OCI-LY1 (cell line): ENCODE measurements at regions not wholly inside any gene's neighbourhood (a gene's known extent, or its start where the extent isn't known, plus 50 kb on each side); places are given as distances from the start of the nearest gene placed in this dataset.

Experiments used
- H2AFZ ChIP-seq: fragments of 200-600 bp; sonication (generic), shearing (Covaris generic); 2 replicates; pipeline ENCODE4 v1.6.0; 2014; ENCODE audit warnings: antibody characterized with exemption, mild to moderate bottlenecking, low read length
- H3F3A ChIP-seq: fragments of 200-600 bp; sonication (generic), shearing (Covaris generic); 2 replicates; pipeline ENCODE4 v1.6.0; 2014; ENCODE audit warnings: mild to moderate bottlenecking, antibody characterized with exemption, low read length, moderate library complexity; ENCODE audit not compliant: insufficient read depth
- H3K27ac ChIP-seq: fragments of 200-600 bp; sonication (generic); 2 replicates; pipeline ENCODE4 v1.5.1; 2014; ENCODE audit warnings: low read length, mixed run types, mild to moderate bottlenecking, low read depth; ENCODE audit not compliant: poor library complexity, severe bottlenecking
- H3K27me3 ChIP-seq: fragments of 200-600 bp; sonication (generic); 2 replicates; pipeline ENCODE4 v1.6.0; 2014; ENCODE audit warnings: antibody characterized with exemption, mild to moderate bottlenecking, low read length, moderate library complexity; ENCODE audit not compliant: insufficient read depth
- H3K36me3 ChIP-seq: fragments of 200-600 bp; sonication (generic); 2 replicates; pipeline ENCODE4 v1.6.1; 2014; ENCODE audit warnings: mild to moderate bottlenecking, antibody characterized with exemption, low read length, moderate library complexity, mixed read lengths; ENCODE audit not compliant: insufficient read depth
- H3K4me1 ChIP-seq: fragments of 200-600 bp; sonication (generic); 2 replicates; pipeline ENCODE4 v1.5.1; 2014; ENCODE audit warnings: mild to moderate bottlenecking, low read length, moderate library complexity; ENCODE audit not compliant: insufficient read depth, severe bottlenecking
- H3K4me2 ChIP-seq: fragments of 200-600 bp; sonication (generic), shearing (Covaris generic); 2 replicates; pipeline ENCODE4 v1.6.1; 2014; ENCODE audit warnings: low read length
- H3K4me3 ChIP-seq: fragments of 200-600 bp; sonication (generic); 2 replicates; pipeline ENCODE4 v1.5.1; 2014; ENCODE audit warnings: low read length, low read depth, mild to moderate bottlenecking, mixed read lengths; ENCODE audit not compliant: poor library complexity, severe bottlenecking
- H3K79me2 ChIP-seq: fragments of 200-600 bp; shearing (Covaris generic); 2 replicates; pipeline ENCODE4 v1.6.1; 2016; ENCODE audit warnings: mixed run types, low read length, mixed read lengths; ENCODE audit not compliant: insufficient read depth
- H3K9ac ChIP-seq: fragments of 200-600 bp; sonication (generic), shearing (Covaris generic); 2 replicates; pipeline ENCODE4 v1.6.1; 2014; ENCODE audit warnings: mild to moderate bottlenecking, low read length, mixed read lengths
- H3K9me2 ChIP-seq: fragments of 200-600 bp; sonication (generic), shearing (Covaris generic); 2 replicates; pipeline ENCODE4 v1.6.1; 2014; ENCODE audit warnings: low read depth, mild to moderate bottlenecking, low read length, mixed read lengths
- H3K9me3 ChIP-seq: fragments of 200-600 bp; shearing (Covaris generic); 2 replicates; pipeline ENCODE4 v1.6.1; 2014; ENCODE audit warnings: low read length, mixed read lengths
- H4K20me1 ChIP-seq: fragments of 200-600 bp; sonication (generic), shearing (Covaris generic); 2 replicates; pipeline ENCODE4 v1.6.0; 2016; ENCODE audit warnings: mild to moderate bottlenecking, low read length; ENCODE audit not compliant: insufficient read depth
- CTCF ChIP-seq: fragments of 200-600 bp; sonication (generic), shearing (Covaris generic); IDR thresholded peaks from 2 replicates; pipeline ENCODE4 v1.5.1; 2017; ENCODE audit warnings: mild to moderate bottlenecking, antibody characterized with exemption, low read length, moderate library complexity, mixed read lengths
- EZH2 ChIP-seq: fragments of 200-600 bp; sonication (generic), shearing (Covaris generic); IDR thresholded peaks from 2 replicates; pipeline ENCODE4 v1.8.0; 2017; ENCODE audit warnings: borderline replicate concordance, mixed run types, mild to moderate bottlenecking, antibody characterized with exemption, low read length, moderate library complexity, mixed read lengths

GRCh38 chr14:62216121-62216520, 453.9 kb downstream of the SNAPC1 start:
- no peak overlapping the region for H3K27ac ChIP-seq
- no peaks in the 10 kb centered on the region for H3K27me3 ChIP-seq
- H4K20me1 ChIP-seq = no peaks in the 10 kb centered on the region
- no peak overlapping the region for H2AFZ ChIP-seq
- H3F3A ChIP-seq = no peaks in the 10 kb centered on the region
- H3K4me3 ChIP-seq = no peak overlapping the region
- H3K36me3 ChIP-seq = no peaks in the 10 kb centered on the region
- H3K4me2 ChIP-seq = no peak overlapping the region
- no peaks in the 10 kb centered on the region for H3K9me2 ChIP-seq
- H3K9me3 ChIP-seq = no peaks in the 10 kb centered on the region
- H3K9ac ChIP-seq = no peak overlapping the region
- H3K79me2 ChIP-seq = no peaks in the 10 kb centered on the region
- TF ChIP-seq CTCF = no peak
- TF ChIP-seq EZH2 = no peak
- no peaks in the 10 kb centered on the region for H3K4me1 ChIP-seq

GRCh38 chr14:62234849-62235248, 472.6 kb downstream of the SNAPC1 start:
- Histone ChIP-seq H3K4me1 (no peaks in the 10 kb centered on the region), H3K27me3 (no peaks in the 10 kb centered on the region), H3K27ac (no peak overlapping the region), H4K20me1 (no peaks in the 10 kb centered on the region), H3K9me2 (no peaks in the 10 kb centered on the region), H3K36me3 (no peaks in the 10 kb centered on the region), H3K9ac (no peak overlapping the region), H3K4me2 (no peak overlapping the region), H3F3A (no peaks in the 10 kb centered on the region), H3K9me3 (no peaks in the 10 kb centered on the region), H3K79me2 (no peaks in the 10 kb centered on the region), H3K4me3 (no peak overlapping the region), H2AFZ (no peak overlapping the region)
- TF ChIP-seq EZH2 = no peak
- no peak for TF ChIP-seq CTCF

- TF ChIP-seq EZH2 (no peak), CTCF (no peak)
- Histone ChIP-seq H3K79me2 (no peaks in the 10 kb centered on the region), H3K36me3 (no peaks in the 10 kb centered on the region), H3K4me1 (no peaks in the 10 kb centered on the region), H4K20me1 (no peaks in the 10 kb centered on the region), H3K4me3 (no peak overlapping the region), H3K9me2 (no peaks in the 10 kb centered on the region), H3K9ac (no peak overlapping the region), H3K27me3 (no peaks in the 10 kb centered on the region), H3F3A (no peaks in the 10 kb centered on the region), H3K9me3 (no peaks in the 10 kb centered on the region), H3K27ac (no peak overlapping the region), H3K4me2 (no peak overlapping the region), H2AFZ (no peak overlapping the region)
These were observed 482.0 kb downstream of the SNAPC1 start for GRCh38 chr14:62244221-62244620.
